ENCODE measurements at regions not wholly inside any gene's neighbourhood (a gene's known extent, or its start where the extent isn't known, plus 50 kb on each side); places are given as distances from the start of the nearest gene placed in this dataset.
A peak's percentile ranks its signal among the peaks of the same experiment; 100 is the strongest.

DNA sequence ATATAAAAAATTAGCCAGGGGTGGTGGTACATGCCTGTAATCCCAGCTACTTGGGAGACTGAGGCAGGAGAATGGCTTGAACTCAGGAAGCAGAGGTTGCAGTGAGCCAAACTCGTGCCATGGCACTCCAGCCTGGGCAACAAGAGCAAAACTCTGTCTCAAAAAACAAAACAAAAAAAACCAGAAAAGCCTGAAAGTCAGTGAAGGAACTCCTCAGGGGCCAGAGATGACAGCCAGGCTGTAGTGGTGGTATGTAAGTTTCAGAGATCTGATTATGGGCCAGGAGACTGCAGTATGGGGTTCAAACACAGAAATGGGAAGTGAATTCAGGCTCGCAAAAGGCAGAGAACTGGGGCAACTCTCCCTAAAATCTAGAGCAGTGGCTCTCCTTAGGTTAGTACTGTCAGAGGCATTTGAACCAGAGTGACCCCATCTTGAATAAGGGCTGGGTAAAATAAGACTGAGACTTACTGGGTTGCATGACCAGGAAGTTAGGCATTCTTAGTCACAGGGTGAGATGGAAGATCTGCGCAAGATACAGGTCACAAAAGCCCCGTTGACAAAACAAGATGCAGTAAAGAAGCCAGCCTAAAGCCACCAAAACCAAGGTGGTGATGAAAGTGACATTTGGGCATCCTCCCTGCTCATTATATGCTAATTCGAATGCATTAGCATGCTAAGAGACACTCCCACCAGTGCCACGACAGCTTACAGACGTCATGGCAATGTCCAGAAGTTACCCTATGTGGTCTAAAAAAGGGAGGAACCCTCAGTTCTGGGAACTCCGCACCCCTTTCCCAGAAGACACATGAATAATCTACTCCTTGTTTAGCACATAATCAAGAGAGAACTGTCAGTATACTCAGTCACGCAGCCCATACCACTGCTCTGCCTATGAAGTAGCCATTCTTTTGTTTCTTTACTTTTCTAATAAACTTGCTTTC lies 120.2 kb upstream of the XYLT1 start:
- no peak for DNase-seq (ENCODE audit: low spot score)

DNA sequence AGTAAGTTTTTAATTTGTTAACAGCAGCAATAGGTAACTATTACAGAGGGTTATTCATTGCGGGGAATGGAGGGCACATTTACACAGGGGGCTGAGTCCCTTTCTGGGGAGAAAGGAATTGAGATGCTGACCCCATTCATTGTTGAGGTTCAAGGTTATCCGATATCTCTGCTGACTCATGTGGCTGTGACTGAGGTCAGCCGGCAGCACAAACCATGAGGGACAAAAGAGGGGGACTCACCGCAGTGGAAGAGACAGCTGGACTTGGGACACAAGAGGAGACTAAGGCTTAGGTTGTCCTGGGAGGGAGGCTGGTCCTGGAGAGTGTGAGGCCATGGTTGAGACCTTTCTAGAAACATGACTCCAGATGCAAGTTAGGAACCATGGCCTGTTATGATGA lies 119.1 kb upstream of the XYLT1 start:
- no peak for DNase-seq (ENCODE audit: low spot score)

GRCh38 chr16:17585449-17586074 lies 114.8 kb upstream of the XYLT1 start:
- DNase-seq (ENCODE audit: low spot score), result no peak

- peak; percentile 69 for DNase-seq (ENCODE audit: low spot score)
Observed at GRCh38 chr16:17578981-17579874, 108.5 kb upstream of the XYLT1 start.

- no peak for DNase-seq (ENCODE audit: low spot score)
Observed at GRCh38 chr16:17574256-17574655, 103.5 kb upstream of the XYLT1 start.

- no peak for DNase-seq (ENCODE audit: low spot score)
Observed at GRCh38 chr16:17572145-17572544, 101.4 kb upstream of the XYLT1 start.

DNA sequence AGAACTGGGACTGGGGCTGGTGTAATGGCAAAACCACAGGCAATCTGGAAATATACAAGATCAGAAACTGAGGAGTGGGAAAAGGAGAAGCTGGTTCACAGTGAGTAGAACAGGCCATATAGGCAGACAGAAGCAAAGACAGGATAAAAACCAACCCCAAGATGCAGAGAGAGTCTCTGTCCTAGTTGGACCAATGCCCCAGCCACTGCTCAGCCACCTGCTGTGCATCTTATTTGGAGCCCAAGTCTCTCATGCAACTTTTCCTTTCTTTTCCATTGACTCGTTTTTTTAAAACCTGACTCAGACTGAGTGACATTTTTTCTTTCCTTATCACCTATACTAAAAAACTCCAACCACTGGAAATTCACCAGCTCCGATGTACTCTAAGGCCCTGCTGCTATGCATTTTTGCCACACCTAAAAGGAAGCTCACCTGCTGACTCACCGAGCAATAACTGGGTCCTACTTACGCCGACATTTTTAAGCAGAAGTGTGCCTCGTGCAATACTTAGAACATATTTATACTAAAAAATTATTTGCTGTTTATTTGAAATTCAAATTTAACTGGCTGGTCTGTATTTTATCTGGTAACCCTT lies 100.8 kb upstream of the XYLT1 start:
- no peak for DNase-seq (ENCODE audit: low spot score)

GRCh38 chr16:17568239-17568638 lies 97.5 kb upstream of the XYLT1 start:
- no peak for DNase-seq (ENCODE audit: low spot score)

- DNase-seq (ENCODE audit: low spot score), result no peak
Observed at GRCh38 chr16:17567455-17567854, 96.7 kb upstream of the XYLT1 start.

GRCh38 chr16:17566656-17567450 lies 96.1 kb upstream of the XYLT1 start:
- no peak for DNase-seq (ENCODE audit: low spot score)

GRCh38 chr16:17566075-17566474 lies 95.3 kb upstream of the XYLT1 start:
- no peak for DNase-seq (ENCODE audit: low spot score)

GRCh38 chr16:17565605-17566004 lies 94.8 kb upstream of the XYLT1 start:
- no peak for DNase-seq (ENCODE audit: low spot score)

DNA sequence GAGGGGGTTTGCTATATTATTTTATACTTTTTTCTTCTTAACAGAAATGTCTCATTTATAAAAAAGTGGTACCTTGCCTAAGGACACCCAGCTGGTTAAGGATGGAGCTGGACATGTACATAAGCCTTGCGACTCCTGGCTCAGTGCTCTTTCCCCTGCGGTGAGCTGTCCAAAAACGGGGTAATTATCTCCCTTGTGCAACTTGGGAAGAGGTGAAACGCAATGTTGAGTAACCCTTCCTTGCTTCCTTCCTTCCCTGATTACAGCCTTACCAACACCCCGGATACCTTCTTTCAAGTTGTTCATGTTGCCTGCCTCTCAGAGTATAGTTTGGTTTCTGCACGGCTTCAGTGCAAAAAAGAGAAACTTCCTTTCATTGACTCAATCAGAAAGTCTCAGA lies 94.1 kb upstream of the XYLT1 start:
- DNase-seq (ENCODE audit: low spot score), result no peak

DNA sequence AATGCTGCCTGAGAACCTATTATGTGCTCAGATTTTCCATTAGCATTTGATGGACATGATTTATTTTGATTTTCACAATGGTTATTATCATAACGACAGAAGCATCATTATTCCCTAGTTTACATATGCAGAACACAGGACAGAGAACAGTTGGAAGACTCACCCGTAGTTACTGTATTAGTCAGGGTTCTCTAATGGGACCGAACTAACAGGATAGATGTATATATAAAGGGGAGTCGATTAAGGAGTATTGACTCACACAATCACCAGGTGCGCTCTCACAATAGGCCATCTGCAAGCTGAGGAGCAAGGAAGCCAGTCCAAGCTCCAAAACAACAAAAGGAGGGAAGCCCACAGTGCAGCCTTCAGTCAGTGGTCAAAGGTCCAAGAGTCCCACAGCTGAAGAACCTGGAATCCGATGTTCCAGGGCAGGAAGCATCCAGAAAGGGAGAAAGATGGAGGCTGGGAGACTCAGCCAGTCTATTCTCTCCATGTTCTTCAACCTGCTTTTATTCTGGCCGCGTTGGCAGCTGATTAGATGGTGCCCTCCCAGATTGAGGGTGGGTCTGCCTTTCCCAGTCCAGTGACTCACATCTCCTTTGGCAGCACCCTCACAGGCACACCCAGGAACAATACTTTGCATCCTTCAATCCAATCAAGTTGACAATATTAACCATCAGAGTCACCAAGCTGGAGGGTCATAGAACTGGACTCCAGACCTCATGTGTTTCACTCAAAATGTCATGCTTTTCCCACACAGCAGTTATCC lies 92.7 kb upstream of the XYLT1 start:
- no peak for DNase-seq (ENCODE audit: low spot score)

GRCh38 chr16:17561056-17561455 lies 90.3 kb upstream of the XYLT1 start:
- DNase-seq (ENCODE audit: low spot score), result no peak

- DNase-seq (ENCODE audit: low spot score), result no peak
Observed at GRCh38 chr16:17560548-17560947, 89.8 kb upstream of the XYLT1 start.

- DNase-seq (ENCODE audit: low spot score), result no peak
Observed at GRCh38 chr16:17559394-17559793, 88.6 kb upstream of the XYLT1 start.

- no peak for DNase-seq (ENCODE audit: low spot score)
Observed at GRCh38 chr16:17557949-17558348, 87.2 kb upstream of the XYLT1 start.

- no peak for DNase-seq (ENCODE audit: low spot score)
Observed at GRCh38 chr16:17557480-17557879, 86.7 kb upstream of the XYLT1 start.

DNA sequence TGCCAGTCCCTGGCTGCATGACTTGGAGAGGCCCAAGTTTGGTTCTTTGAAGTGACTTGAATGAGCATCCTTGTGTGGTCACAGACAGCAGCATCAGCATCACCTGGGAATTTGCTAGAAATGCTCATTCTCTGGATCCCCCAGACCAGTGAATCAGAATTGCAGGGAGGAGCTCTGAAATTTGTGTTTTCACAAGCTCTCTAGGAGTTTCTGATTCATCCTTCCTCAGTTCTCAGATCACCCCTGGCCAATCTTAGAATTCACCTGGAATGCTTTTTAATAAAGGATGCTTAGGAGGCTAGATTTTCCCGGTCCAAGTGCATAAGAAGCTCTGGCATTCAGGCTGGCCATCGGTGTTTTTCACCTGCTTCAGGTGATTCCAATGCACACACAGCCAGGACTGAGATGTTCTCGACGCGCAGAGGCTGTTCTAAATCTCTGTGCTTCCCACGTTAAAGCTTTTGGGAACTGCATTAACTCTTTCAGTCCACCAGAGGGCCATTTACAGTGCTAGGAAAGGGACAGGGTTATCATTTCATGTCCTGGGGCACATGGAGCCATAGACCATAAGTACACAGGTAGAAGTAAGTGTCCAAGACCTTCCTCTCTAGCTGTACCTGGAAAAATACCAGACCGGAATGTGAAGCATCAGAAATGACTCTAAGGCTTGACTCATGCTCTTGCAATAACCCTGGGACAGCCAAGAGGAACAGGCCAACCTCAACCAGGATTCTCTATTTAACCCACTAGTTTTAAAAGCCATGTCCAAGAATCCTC lies 85.7 kb upstream of the XYLT1 start:
- peak; percentile 22 for DNase-seq (ENCODE audit: low spot score)

Data from kidney capillary endothelial cell (primary cell).